SK-N-MC (cell line): ENCODE measurements at regions not wholly inside any gene's neighbourhood (a gene's known extent, or its start where the extent isn't known, plus 50 kb on each side); places are given as distances from the start of the nearest gene placed in this dataset.

Source experiments
- DNase-seq: peaks from one replicate; pipeline ENCODE4 v3.0.0-alpha.2; 2011; ENCODE audit warnings: low read depth, low spot score
- H3K27ac ChIP-seq: fragments of 200-600 bp; sonication (generic); 2 replicates; pipeline ENCODE4 v1.5.1; 2016; ENCODE audit warnings: mixed run types
- H3K36me3 ChIP-seq: fragments of 200-600 bp; sonication (generic); 2 replicates; pipeline ENCODE4 v1.6.1; 2017; ENCODE audit warnings: antibody characterized with exemption, low read length, mixed read lengths; ENCODE audit not compliant: insufficient read depth
- H3K4me3 ChIP-seq: fragments of 200-600 bp; sonication (generic); 2 replicates; pipeline ENCODE4 v1.5.1; 2016
- H3K9ac ChIP-seq: fragments of 200-600 bp; sonication (generic); 2 replicates; pipeline ENCODE4 v1.8.0; 2017; ENCODE audit warnings: mixed run types, mixed read lengths; ENCODE audit not compliant: insufficient read length
- H3K9me3 ChIP-seq: fragments of 200-600 bp; sonication (generic); 2 replicates; pipeline ENCODE4 v1.6.1; 2017; ENCODE audit warnings: low read depth, mild to moderate bottlenecking, antibody characterized with exemption, low read length, moderate library complexity, mixed read lengths
- EZH2 ChIP-seq: fragments of 200-600 bp; sonication (generic); IDR thresholded peaks from one replicate; pipeline ENCODE4 v1.6.1; 2017; ENCODE audit warnings: antibody characterized with exemption
- FOXP2 ChIP-seq: optimal IDR thresholded peaks from 2 replicates; pipeline ENCODE3; 2011; ENCODE audit warnings: mild to moderate bottlenecking, moderate library complexity; ENCODE audit not compliant: insufficient read depth; ENCODE audit errors: extremely low read length, control extremely low read depth
- POLR2AphosphoS5 ChIP-seq: IDR thresholded peaks from 2 replicates; pipeline ENCODE4 v1.6.1; 2012; ENCODE audit warnings: mild to moderate bottlenecking, low read depth, low read length, borderline replicate concordance

DNA sequence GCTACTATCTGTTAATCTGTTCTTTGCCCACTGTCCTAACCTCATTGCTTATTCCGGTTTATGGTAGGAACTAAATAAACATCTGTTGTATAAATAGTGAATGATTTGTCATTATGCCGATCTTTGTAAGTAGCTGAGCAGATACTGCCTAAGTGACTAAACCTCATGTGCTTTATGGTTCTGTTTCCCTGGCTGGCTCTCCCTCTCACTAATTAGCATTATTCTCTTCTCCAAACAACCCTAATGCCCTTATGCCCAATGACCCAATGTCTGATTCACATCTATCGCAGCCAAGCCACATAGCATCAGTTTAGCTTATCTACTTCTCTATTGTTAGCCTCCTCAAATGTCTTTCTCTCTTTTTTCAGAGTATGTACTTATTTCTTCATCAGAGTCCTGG is 462.3 kb upstream of the POT1 start:
- Histone ChIP-seq H3K4me3 (no peak overlapping the region), H3K9me3 (no peaks in the 10 kb centered on the region), H3K27ac (no peak overlapping the region), H3K9ac (no peak overlapping the region), H3K36me3 (no peaks in the 10 kb centered on the region)
- TF ChIP-seq FOXP2 = no peak
- TF ChIP-seq POLR2AphosphoS5 = no peak
- TF ChIP-seq EZH2 = no peak
- no peak for DNase-seq

DNA sequence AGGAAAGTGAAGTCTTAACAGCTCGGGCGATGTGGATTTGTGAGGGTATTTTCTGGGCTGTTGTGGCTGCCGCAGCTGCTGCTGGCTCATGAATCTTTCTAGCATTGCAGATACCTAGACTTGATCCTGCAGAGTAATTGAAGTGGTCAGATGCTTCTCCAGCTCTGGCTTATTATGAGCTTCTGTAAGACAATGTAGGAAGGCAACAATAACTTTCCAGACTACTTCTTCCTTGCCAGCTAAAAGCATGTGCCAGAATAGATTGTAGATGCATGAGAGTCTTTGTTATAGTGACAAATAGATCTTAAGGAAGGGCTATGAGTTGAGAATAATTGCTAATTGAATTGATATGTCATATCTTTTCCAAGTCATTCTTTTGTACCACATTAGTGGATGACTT is 461.4 kb upstream of the POT1 start:
- DNase-seq = no peak
- no peaks in the 10 kb centered on the region for H3K36me3 ChIP-seq
- no peak overlapping the region for H3K27ac ChIP-seq
- no peaks in the 10 kb centered on the region for H3K9me3 ChIP-seq
- H3K4me3 ChIP-seq = no peak overlapping the region
- TF ChIP-seq POLR2AphosphoS5 (no peak), FOXP2 (no peak), EZH2 (no peak)
- H3K9ac ChIP-seq = no peak overlapping the region

DNA sequence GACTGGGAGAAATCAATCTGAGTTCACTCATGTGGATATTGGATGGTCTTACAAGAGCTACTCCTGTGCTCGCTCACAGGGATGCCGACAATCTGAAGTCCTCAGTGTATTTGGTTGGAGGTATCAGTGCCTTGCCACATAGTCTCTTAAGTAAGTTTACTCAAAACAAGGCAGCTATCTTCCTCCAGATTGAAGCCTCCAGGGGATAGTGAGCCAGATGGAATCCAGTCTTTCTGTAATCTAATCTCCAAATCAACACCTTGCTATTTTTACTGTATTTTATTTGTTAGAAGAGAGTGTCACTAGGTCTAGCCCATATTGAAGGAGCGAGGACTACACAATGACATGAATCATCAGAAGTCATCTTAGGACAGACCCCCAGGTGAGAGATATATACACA is 456.6 kb upstream of the POT1 start:
- no peak for DNase-seq
- no peaks in the 10 kb centered on the region for H3K36me3 ChIP-seq
- no peak overlapping the region for H3K4me3 ChIP-seq
- H3K27ac ChIP-seq = no peak overlapping the region
- H3K9me3 ChIP-seq = no peaks in the 10 kb centered on the region
- TF ChIP-seq EZH2 (no peak), POLR2AphosphoS5 (no peak), FOXP2 (no peak)
- no peak overlapping the region for H3K9ac ChIP-seq

DNA sequence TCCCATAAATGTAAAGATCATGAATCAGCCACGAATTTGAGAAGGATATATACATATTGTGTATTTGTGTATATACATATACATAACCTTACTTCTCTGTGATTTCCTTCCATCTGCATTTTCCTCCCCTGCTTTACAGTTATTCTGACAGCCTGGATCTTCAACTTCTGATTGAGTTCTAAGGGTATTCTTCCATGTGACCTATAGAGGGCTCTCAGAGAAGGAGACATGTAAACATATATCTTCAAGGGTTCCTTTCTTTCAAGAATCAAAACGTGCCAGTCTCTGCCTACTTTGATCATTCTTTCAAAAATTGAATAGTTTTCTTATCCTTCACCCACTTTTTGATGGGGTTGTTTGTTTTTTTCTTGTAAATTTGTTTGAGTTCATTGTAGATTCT is 453.7 kb upstream of the POT1 start:
- no peaks in the 10 kb centered on the region for H3K36me3 ChIP-seq
- TF ChIP-seq EZH2 (no peak), POLR2AphosphoS5 (no peak), FOXP2 (no peak)
- no peak overlapping the region for H3K27ac ChIP-seq
- no peak overlapping the region for H3K9ac ChIP-seq
- DNase-seq = no peak
- H3K9me3 ChIP-seq = no peaks in the 10 kb centered on the region
- no peak overlapping the region for H3K4me3 ChIP-seq

DNA sequence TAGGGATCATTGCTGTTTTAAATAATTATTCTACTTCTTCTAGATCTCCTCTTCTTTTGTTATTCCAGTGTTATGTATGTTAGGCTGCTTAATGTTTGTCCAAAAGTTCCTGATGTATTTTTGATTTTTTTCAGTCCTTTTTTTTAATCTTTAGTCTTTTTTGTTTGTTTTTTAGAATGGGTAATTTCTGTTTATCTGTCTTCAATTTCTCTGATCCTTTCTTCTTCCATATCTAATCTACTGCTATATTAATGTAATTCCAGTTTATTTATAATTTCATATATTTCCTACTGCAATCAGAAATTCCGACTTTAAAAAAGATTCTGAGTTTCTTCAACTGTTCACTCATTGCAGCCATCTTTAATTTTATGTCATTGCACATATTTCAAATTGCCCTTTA is 452.8 kb upstream of the POT1 start:
- H3K4me3 ChIP-seq = no peak overlapping the region
- H3K36me3 ChIP-seq = no peaks in the 10 kb centered on the region
- no peak overlapping the region for H3K9ac ChIP-seq
- TF ChIP-seq FOXP2 (no peak), POLR2AphosphoS5 (no peak), EZH2 (no peak)
- no peak for DNase-seq
- H3K27ac ChIP-seq = no peak overlapping the region
- H3K9me3 ChIP-seq = no peaks in the 10 kb centered on the region

DNA sequence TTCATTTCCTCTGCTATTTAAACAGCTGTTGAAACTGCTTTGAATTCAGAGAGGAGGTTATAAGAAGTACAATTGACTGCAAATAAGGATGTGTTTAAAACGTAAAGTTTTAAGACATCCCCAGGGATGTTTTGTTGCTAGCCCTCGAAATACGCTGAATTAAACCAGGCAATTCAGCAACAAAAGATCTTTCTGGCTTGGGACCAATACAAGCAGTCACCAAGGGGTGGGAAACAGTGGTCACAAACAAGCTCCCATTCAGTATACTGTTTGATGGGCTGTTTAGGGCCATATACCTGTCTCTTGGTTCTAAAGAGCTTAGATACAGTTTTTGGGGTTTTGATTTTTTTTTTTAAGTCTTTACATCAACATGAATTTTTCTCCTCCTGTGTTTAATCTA is 446.3 kb upstream of the POT1 start:
- DNase-seq = no peak
- no peak overlapping the region for H3K9ac ChIP-seq
- H3K27ac ChIP-seq = no peak overlapping the region
- TF ChIP-seq FOXP2 (no peak), POLR2AphosphoS5 (no peak), EZH2 (no peak)
- H3K36me3 ChIP-seq = no peaks in the 10 kb centered on the region
- no peaks in the 10 kb centered on the region for H3K9me3 ChIP-seq
- H3K4me3 ChIP-seq = no peak overlapping the region

DNA sequence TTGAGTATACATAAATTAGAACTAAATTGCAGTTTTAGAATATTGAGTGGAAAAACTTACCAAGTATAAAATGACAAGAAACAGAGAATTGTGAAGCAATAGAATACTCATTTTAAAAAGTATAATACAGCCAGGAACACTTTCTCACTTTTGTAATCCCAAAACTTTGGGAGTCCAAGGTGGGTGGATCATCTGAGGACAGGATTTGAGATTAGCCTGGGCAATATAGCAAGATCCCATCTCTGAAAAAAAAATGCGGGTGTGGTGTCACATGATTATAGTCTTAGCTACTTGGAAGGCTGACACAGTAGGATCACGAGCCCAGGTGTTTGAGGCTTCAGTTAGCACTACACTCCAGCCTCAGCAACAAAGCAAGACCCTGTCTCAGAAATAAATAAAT is 440.9 kb upstream of the POT1 start:
- Histone ChIP-seq H3K4me3 (no peak overlapping the region), H3K36me3 (no peaks in the 10 kb centered on the region), H3K9me3 (no peaks in the 10 kb centered on the region), H3K9ac (no peak overlapping the region), H3K27ac (no peak overlapping the region)
- TF ChIP-seq EZH2 = no peak
- no peak for TF ChIP-seq FOXP2
- no peak for TF ChIP-seq POLR2AphosphoS5
- DNase-seq = no peak

DNA sequence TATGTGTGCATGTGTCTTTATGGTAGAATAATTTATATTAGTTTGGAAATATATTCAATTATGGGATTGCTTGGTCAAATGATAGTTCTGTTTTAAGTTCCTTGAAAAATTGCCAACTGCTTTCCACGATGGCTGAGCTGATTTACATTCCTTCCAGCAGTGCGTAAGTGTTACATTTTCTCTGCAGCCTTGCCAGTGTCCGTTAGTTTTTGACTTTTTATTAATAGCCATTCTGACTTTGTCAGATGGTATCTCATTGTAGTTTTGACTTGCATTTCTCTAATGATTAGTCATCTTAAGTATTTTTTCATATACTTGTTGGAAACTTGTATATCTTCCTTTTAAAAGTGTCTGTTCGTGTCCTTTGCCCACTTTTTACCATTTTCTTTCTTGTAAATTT is 434.2 kb upstream of the POT1 start:
- no peaks in the 10 kb centered on the region for H3K9me3 ChIP-seq
- DNase-seq = no peak
- no peaks in the 10 kb centered on the region for H3K36me3 ChIP-seq
- TF ChIP-seq POLR2AphosphoS5 (no peak), EZH2 (no peak), FOXP2 (no peak)
- H3K4me3 ChIP-seq = no peak overlapping the region
- no peak overlapping the region for H3K27ac ChIP-seq
- H3K9ac ChIP-seq = no peak overlapping the region

DNA sequence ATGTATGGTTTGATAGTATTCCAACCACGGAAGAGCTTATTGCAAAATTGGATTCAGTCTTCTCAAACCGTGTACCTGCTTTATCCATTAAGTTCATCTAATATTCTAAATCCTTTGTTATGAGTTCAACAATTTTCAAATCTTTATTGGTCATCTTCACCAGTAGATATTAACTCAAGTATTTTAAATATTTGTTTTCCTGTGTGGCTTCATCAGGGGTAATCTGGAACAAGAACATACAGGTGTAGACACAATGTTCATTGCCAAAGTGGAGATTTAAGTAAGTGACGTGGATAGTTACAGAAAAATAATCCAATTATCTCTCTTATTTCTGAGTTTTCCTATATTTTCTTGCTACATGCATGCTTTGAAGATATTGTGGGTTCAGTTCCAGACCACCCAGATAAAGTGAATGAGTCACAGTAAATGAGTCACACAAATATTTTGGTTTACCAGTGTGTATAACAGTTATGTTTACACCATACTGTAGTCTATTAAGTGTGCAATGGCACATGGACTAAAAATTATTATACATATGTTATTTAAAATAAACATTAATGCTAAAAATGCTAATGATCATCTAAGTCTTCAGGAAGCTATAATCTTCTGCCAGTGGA is 429.0 kb upstream of the POT1 start:
- H3K9ac ChIP-seq = no peak overlapping the region
- H3K36me3 ChIP-seq = no peaks in the 10 kb centered on the region
- no peak overlapping the region for H3K4me3 ChIP-seq
- TF ChIP-seq POLR2AphosphoS5 (no peak), EZH2 (no peak)
- H3K9me3 ChIP-seq = no peaks in the 10 kb centered on the region
- no peak overlapping the region for H3K27ac ChIP-seq
- DNase-seq = no peak
